Muscle layer of duodenum (tissue), 2 donors: ENCODE measurements at regions not wholly inside any gene's neighbourhood (a gene's known extent, or its start where the extent isn't known, plus 50 kb on each side); places are given as distances from the start of the nearest gene placed in this dataset.

ENCODE experiments used
- H3K27ac ChIP-seq: one replicate; pipeline ENCODE4 v1.7.0; 2013; ENCODE audit warnings: mild to moderate bottlenecking, low read length
- H3K27me3 ChIP-seq: one replicate; pipeline ENCODE4 v1.7.0; 2013; ENCODE audit warnings: low read depth, mild to moderate bottlenecking, control low read depth, low read length
- H3K36me3 ChIP-seq, 2 donors: one replicate each; pipeline ENCODE4 v1.7.0; 2013; ENCODE audit warnings: low read length in 2 of 2, control low read depth in 1 of 2, mild to moderate bottlenecking in 1 of 2; ENCODE audit not compliant: insufficient read depth in 2 of 2, control insufficient read depth in 1 of 2
- H3K4me1 ChIP-seq, 2 donors: one replicate each; pipeline ENCODE4 v1.7.0; 2013; ENCODE audit warnings: low read length in 2 of 2, mild to moderate bottlenecking in 2 of 2, control low read depth in 1 of 2, moderate library complexity in 1 of 2; ENCODE audit not compliant: insufficient read depth in 2 of 2, control insufficient read depth in 1 of 2
- H3K4me3 ChIP-seq, 2 donors: one replicate each; pipeline ENCODE4 v1.7.0; 2013; ENCODE audit warnings: low read length in 2 of 2, low read depth in 1 of 2, mild to moderate bottlenecking in 1 of 2
- H3K9me3 ChIP-seq, 2 donors: one replicate each; pipeline ENCODE4 v1.7.0; 2013; ENCODE audit warnings: low read length in 2 of 2, control low read depth in 1 of 2, mild to moderate bottlenecking in 1 of 2; ENCODE audit not compliant: control insufficient read depth in 1 of 2
- donor health status: healthy.

DNA sequence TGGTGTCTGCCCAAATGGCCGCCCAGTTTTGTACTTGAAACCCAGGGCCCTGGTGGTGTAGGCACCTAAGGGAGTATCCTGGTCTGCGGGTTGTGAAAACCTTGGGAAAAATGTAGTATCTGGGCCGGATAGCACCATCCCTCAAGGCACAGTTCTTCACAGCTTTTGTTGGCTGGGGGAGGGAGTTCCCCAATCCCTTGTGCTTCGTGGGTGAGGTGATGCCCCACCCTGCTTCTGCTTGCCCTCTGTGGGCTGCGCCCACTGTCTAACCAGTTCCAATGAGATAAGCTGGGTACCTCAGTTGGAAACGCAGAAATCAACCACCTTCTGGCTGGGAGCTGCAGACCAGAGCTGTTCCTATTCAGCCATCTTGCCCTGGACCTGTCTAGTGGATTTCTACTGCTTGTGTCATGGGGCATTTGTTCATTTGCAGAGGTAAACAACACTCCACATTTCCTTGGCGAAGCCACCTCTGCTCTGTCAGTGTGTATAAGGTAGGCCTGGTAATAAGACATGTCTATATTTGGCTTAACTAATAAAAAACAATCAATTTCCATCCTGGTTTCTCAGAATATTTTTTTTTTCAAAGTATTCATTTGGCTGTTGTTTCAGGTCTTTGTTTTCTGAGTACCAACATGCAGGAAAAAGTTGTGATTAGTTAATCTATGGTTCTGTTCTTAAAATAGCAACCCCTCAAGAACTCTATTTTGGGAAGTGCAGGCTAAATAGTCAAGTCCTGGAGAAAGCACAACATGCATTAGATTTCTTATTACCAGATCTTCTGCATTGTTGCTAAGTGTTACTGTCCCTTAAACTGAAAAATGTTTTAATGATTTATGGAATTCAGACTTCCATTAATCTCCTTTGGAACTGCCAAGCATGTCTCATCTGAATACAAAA, 304.3 kb downstream of the ZIC1 start:
- H3K36me3 ChIP-seq = no peaks in the 10 kb centered on the region
- no peak overlapping the region for H3K27ac ChIP-seq
- H3K27me3 ChIP-seq = no peaks in the 10 kb centered on the region
- H3K4me3 ChIP-seq = no peak overlapping the region
- H3K4me1 ChIP-seq = peaks cover 0 to 4% of the 10 kb centered on the region in 2 donors
- H3K9me3 ChIP-seq = peaks cover 0 to 4% of the 10 kb centered on the region in 2 donors

DNA sequence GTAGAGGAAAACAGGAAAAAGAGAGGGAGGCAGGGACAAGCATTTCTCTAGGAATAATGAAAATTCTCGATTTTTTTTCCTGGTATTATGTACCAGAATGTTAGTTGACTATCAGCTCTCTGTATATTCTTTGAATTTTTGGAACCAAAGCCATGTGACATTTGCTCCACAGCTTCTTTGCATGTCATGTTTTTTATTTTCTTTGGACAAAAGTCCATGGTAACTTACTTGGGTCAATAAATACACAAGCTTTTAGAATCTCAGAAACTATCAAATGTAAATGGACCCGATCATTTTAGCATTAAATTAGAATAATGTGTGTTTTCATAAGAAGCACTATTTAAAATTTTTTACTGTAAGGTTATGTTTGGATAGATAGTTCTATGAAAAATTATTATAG, 320.5 kb downstream of the ZIC1 start:
- Histone ChIP-seq H3K4me3 (no peak overlapping the region), H3K27ac (no peak overlapping the region), H3K9me3 (no peaks in the 10 kb centered on the region), H3K36me3 (no peaks in the 10 kb centered on the region), H3K4me1 (no peaks in the 10 kb centered on the region), H3K27me3 (no peaks in the 10 kb centered on the region)

GRCh38 chr3:147730284-147730683, 321.1 kb downstream of the ZIC1 start:
- Histone ChIP-seq H3K4me1 (no peaks in the 10 kb centered on the region), H3K27ac (no peak overlapping the region), H3K27me3 (no peaks in the 10 kb centered on the region), H3K36me3 (no peaks in the 10 kb centered on the region), H3K4me3 (no peak overlapping the region), H3K9me3 (no peaks in the 10 kb centered on the region)

DNA sequence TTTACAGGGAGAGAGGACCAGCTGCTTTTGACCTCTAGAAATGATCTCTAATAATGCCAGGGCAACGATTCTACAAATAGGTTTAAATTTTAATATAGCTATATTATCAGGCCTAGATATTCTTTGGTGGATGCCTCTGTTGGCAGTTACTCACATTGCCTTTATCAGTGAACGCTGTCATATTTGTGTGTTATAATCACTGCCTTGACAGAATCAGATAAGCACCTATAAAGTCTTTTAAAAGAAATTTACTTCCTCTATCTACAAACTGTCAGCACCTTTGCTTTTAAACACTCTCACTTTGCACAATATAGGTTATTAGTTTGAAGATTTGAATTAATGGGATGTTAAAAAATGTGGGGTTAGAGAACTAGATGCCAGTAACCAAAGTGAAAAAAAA, 324.1 kb downstream of the ZIC1 start:
- Histone ChIP-seq H3K27ac (no peak overlapping the region), H3K36me3 (no peaks in the 10 kb centered on the region), H3K9me3 (no peaks in the 10 kb centered on the region), H3K4me3 (no peak overlapping the region), H3K27me3 (no peaks in the 10 kb centered on the region), H3K4me1 (no peaks in the 10 kb centered on the region)

- no peaks in the 10 kb centered on the region for H3K27me3 ChIP-seq
- no peaks in the 10 kb centered on the region for H3K9me3 ChIP-seq
- H3K36me3 ChIP-seq = no peaks in the 10 kb centered on the region
- H3K4me3 ChIP-seq = no peak overlapping the region
- no peaks in the 10 kb centered on the region for H3K4me1 ChIP-seq
- no peak overlapping the region for H3K27ac ChIP-seq
Measured at GRCh38 chr3:147735616-147736015, 326.5 kb downstream of the ZIC1 start.

DNA sequence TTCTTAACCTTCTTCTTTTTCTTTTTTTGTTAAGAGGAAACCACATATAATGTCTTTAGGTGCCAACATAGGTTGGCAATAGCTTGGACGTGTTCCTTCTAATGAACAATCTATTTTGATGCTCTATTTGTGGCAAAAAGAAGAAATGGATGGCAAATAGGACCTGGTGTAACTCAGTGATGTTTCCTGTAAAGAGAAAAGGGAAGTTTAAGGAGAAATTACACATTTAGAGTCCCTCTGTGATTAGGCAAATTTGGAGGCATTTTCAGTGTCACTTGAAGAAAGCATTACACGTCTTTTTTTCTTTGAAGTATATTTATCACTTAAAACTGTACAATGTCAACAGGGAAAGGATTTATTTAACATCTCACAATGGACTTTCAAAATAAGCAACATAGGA, 327.1 kb downstream of the ZIC1 start:
- Histone ChIP-seq H3K4me1 (no peaks in the 10 kb centered on the region), H3K4me3 (no peak overlapping the region), H3K27me3 (no peaks in the 10 kb centered on the region), H3K36me3 (no peaks in the 10 kb centered on the region), H3K27ac (no peak overlapping the region), H3K9me3 (no peaks in the 10 kb centered on the region)

DNA sequence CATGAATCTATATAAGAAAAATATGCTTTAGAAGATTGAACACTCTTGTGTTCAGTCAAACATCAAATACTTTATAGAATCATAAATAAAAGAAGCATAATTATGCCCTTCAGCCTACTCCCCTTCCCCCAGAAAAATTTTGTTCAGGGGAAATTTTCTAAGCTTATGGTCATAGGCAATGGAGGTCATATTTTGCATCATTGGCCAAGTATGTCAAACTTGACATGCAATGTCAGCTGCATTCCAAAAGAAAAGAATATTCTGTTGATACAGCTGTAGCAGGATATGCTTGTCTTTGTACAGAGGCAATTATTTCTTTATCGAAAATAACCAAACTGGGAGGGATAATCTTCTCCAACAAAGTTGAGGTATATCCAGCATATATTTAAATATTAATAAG, 328.2 kb downstream of the ZIC1 start:
- Histone ChIP-seq H3K27me3 (no peaks in the 10 kb centered on the region), H3K9me3 (no peaks in the 10 kb centered on the region), H3K36me3 (no peaks in the 10 kb centered on the region), H3K27ac (no peak overlapping the region), H3K4me1 (no peaks in the 10 kb centered on the region), H3K4me3 (no peak overlapping the region)

GRCh38 chr3:147740928-147741327, 331.8 kb downstream of the ZIC1 start:
- H3K27me3 ChIP-seq = no peaks in the 10 kb centered on the region
- H3K27ac ChIP-seq = no peak overlapping the region
- no peaks in the 10 kb centered on the region for H3K4me1 ChIP-seq
- no peaks in the 10 kb centered on the region for H3K9me3 ChIP-seq
- H3K36me3 ChIP-seq = no peaks in the 10 kb centered on the region
- H3K4me3 ChIP-seq = no peak overlapping the region

GRCh38 chr3:147744967-147745366, 335.8 kb downstream of the ZIC1 start:
- no peak overlapping the region for H3K4me3 ChIP-seq
- no peaks in the 10 kb centered on the region for H3K4me1 ChIP-seq
- H3K36me3 ChIP-seq = no peaks in the 10 kb centered on the region
- H3K27ac ChIP-seq = no peak overlapping the region
- H3K9me3 ChIP-seq = no peaks in the 10 kb centered on the region
- H3K27me3 ChIP-seq = no peaks in the 10 kb centered on the region

DNA sequence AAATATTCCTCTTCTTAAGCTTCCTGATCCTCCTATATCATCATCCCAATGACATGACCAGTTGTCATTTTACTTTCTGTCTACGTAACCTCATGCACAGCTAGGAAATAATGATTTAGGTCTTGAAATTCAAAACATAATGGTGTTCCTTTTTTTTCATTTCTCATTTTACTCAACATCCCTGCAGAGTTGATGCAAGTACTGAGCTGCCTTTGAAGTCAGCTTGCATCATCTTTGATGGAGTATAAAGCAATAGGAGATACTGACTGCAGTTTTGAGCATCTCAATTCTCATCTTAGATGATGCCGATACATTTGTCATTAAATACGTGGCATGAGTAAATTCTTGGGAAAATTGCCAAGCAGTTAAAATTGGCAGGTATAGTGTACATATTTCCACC, 346.1 kb downstream of the ZIC1 start:
- H3K27ac ChIP-seq = no peak overlapping the region

GRCh38 chr3:147756476-147756875, 347.3 kb downstream of the ZIC1 start:
- Histone ChIP-seq H3K4me1 (peaks cover 0 to 11% of the 10 kb centered on the region in 2 donors), H3K4me3 (no peak overlapping the region), H3K36me3 (no peaks in the 10 kb centered on the region), H3K9me3 (no peaks in the 10 kb centered on the region), H3K27ac (no peak overlapping the region), H3K27me3 (no peaks in the 10 kb centered on the region)

More for the DNA sequence above, 346.1 kb downstream of the ZIC1 start:
- Histone ChIP-seq H3K36me3 (no peaks in the 10 kb centered on the region), H3K4me1 (peaks cover 0 to 6% of the 10 kb centered on the region in 2 donors), H3K4me3 (no peak overlapping the region), H3K27me3 (no peaks in the 10 kb centered on the region), H3K9me3 (no peaks in the 10 kb centered on the region)

GRCh38 chr3:147757866-147758265, 348.7 kb downstream of the ZIC1 start:
- no peak overlapping the region for H3K4me3 ChIP-seq
- H3K9me3 ChIP-seq = no peaks in the 10 kb centered on the region
- H3K27me3 ChIP-seq = no peaks in the 10 kb centered on the region
- no peaks in the 10 kb centered on the region for H3K36me3 ChIP-seq
- no peak overlapping the region for H3K27ac ChIP-seq
- H3K4me1 ChIP-seq = peaks cover 0 to 11% of the 10 kb centered on the region in 2 donors
